Neuronal stem cell (in vitro differentiated cells): ENCODE measurements at regions not wholly inside any gene's neighbourhood (a gene's known extent, or its start where the extent isn't known, plus 50 kb on each side); places are given as distances from the start of the nearest gene placed in this dataset.

Experiments used
- DNase-seq: peaks from one replicate; pipeline ENCODE4 v3.0.0-alpha.2; 2013; ENCODE audit warnings: low spot score
- H2AFZ ChIP-seq: one replicate; pipeline ENCODE4 v1.6.1; 2013; ENCODE audit warnings: mild to moderate bottlenecking, low read length, inconsistent platforms
- H2AK5ac ChIP-seq: 2 replicates; pipeline ENCODE4 v1.6.1; 2013; ENCODE audit warnings: low read depth, mild to moderate bottlenecking, inconsistent platforms, low read length, moderate library complexity, mixed read lengths
- H2BK120ac ChIP-seq: 2 replicates; pipeline ENCODE4 v1.6.1; 2013; ENCODE audit warnings: low read depth, mild to moderate bottlenecking, inconsistent platforms, low read length, moderate library complexity, mixed read lengths
- H2BK12ac ChIP-seq: one replicate; pipeline ENCODE4 v1.6.1; 2013; ENCODE audit warnings: low read length, inconsistent platforms
- H2BK15ac ChIP-seq: 2 replicates; pipeline ENCODE4 v1.6.1; 2013; ENCODE audit warnings: mild to moderate bottlenecking, low read length, inconsistent platforms, mixed read lengths
- H2BK5ac ChIP-seq: one replicate; pipeline ENCODE4 v1.6.1; 2013; ENCODE audit warnings: inconsistent platforms, mild to moderate bottlenecking, low read length, moderate library complexity
- H3K14ac ChIP-seq: one replicate; pipeline ENCODE4 v1.6.1; 2013; ENCODE audit warnings: low read length, inconsistent platforms
- H3K18ac ChIP-seq: 2 replicates; pipeline ENCODE4 v1.6.1; 2013; ENCODE audit warnings: low read length, inconsistent platforms
- H3K23ac ChIP-seq: 2 replicates; pipeline ENCODE4 v1.6.1; 2013; ENCODE audit warnings: low read depth, mild to moderate bottlenecking, mixed read lengths, low read length, inconsistent platforms; ENCODE audit not compliant: poor library complexity
- H3K27ac ChIP-seq: replicated peaks from 3 replicates; pipeline ENCODE4 v1.5.1; 2013; ENCODE audit warnings: low read length, inconsistent platforms
- H3K27me3 ChIP-seq, 3 experiments: 2 replicates each; pipeline ENCODE4 v1.6.1; 2013; ENCODE audit warnings: low read length in 3 of 3, mild to moderate bottlenecking in 2 of 3, inconsistent platforms in 1 of 3, low read depth in 1 of 3, mixed read lengths in 1 of 3, moderate library complexity in 1 of 3; ENCODE audit not compliant: control insufficient read depth in 3 of 3, insufficient read depth in 3 of 3
- H3K36me3 ChIP-seq, 2 donors: replicated peaks in 1 of 2; 2 replicates each; pipeline ENCODE4 v1.6.1; 2013; ENCODE audit warnings: low read length in 2 of 2; ENCODE audit not compliant: control insufficient read depth in 2 of 2, insufficient read depth in 2 of 2
- H3K4ac ChIP-seq: 2 replicates; pipeline ENCODE4 v1.6.1; 2013; ENCODE audit warnings: inconsistent platforms, mild to moderate bottlenecking, low read length, moderate library complexity
- H3K4me1 ChIP-seq, 2 donors: 1 replicate in 1 of 2; 2 replicates in 1 of 2; pipeline ENCODE4 v1.6.1; 2013; ENCODE audit warnings: low read length in 2 of 2, low read depth in 1 of 2; ENCODE audit not compliant: control insufficient read depth in 2 of 2, insufficient read depth in 1 of 2
- H3K4me2 ChIP-seq: one replicate; pipeline ENCODE4 v1.6.1; 2013; ENCODE audit warnings: mild to moderate bottlenecking, low read length, inconsistent platforms; ENCODE audit not compliant: insufficient read depth, poor library complexity, severe bottlenecking
- H3K4me3 ChIP-seq, 2 donors: 2 replicates each; pipeline ENCODE4 v1.5.1; 2013; ENCODE audit warnings: low read length in 2 of 2, mild to moderate bottlenecking in 2 of 2, inconsistent platforms in 1 of 2, moderate library complexity in 1 of 2
- H3K79me1 ChIP-seq: one replicate; pipeline ENCODE4 v1.6.1; 2013; ENCODE audit warnings: low read depth, mild to moderate bottlenecking, inconsistent platforms, low read length, moderate library complexity
- H3K9ac ChIP-seq: one replicate; pipeline ENCODE4 v1.6.1; 2013; ENCODE audit warnings: mild to moderate bottlenecking, low read depth, low read length, inconsistent platforms; ENCODE audit not compliant: poor library complexity
- H3K9me3 ChIP-seq, 2 donors: replicated peaks in 1 of 2; 2 replicates each; pipeline versions ENCODE3 to v1.6.1; 2013; ENCODE audit warnings: low read length in 2 of 2, mild to moderate bottlenecking in 2 of 2, inconsistent platforms in 1 of 2, low read depth in 1 of 2, mixed read lengths in 1 of 2, moderate library complexity in 1 of 2; ENCODE audit not compliant: control insufficient read depth in 2 of 2, insufficient read depth in 1 of 2
- H4K8ac ChIP-seq: one replicate; pipeline ENCODE4 v1.6.1; 2013; ENCODE audit warnings: low read depth, mild to moderate bottlenecking, inconsistent platforms, low read length, moderate library complexity
- H4K91ac ChIP-seq: one replicate; pipeline ENCODE4 v1.6.1; 2013; ENCODE audit warnings: low read length, low read depth, mild to moderate bottlenecking, inconsistent platforms; ENCODE audit not compliant: poor library complexity
- WGBS, 2 donors: extraction: QIAGEN DNeasy Blood & Tissue Kit; methylation state at CpG; one replicate each; pipeline ENCODE4 v1.1.7; 2013; ENCODE audit warnings: missing lambda C conversion rate in 2 of 2, mixed read lengths in 1 of 2; ENCODE audit not compliant: insufficient read length in 2 of 2, insufficient replicate concordance in 1 of 2; ENCODE audit errors: extremely low coverage in 2 of 2; 5-methylcytosine and 5-hydroxymethylcytosine counted together

DNA sequence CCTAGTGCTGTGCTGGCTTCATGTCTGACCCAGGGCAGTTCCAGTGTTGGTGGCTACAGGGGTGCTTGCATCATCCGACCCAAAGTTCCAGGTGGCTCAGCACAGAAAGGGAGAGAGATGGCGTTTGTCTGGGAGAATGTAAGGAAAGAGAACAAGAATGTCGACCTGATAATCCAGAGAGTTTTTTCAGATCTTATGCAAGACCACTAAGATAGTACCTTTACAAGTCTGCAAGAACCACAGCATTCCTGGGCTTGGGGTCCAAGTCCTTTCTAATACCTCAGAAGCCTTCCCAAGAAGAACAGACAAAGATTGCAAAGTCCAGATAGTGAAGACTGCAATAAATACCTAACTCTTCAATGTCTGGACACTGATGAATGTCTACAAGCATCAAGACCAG, 363.0 kb upstream of the TOM1L1 start:
- no peaks in the 10 kb centered on the region for H3K27me3 ChIP-seq
- no peak overlapping the region for H3K4ac ChIP-seq
- no peak overlapping the region for H2BK15ac ChIP-seq
- no peak overlapping the region for H4K91ac ChIP-seq
- no peak overlapping the region for H2AK5ac ChIP-seq
- H3K4me2 ChIP-seq = no peak overlapping the region
- H3K4me3 ChIP-seq = no peak overlapping the region
- no peak overlapping the region for H2BK120ac ChIP-seq
- no peaks in the 10 kb centered on the region for H3K36me3 ChIP-seq
- H3K9ac ChIP-seq = no peak overlapping the region
- no CpG with 5 or more reads among the region's 3 CpGs for WGBS, 2 donors
- H2AFZ ChIP-seq = no peak overlapping the region
- peak overlapping the region; percentile 38 for H3K14ac ChIP-seq
- no peak overlapping the region for H2BK5ac ChIP-seq
- no peaks in the 10 kb centered on the region for H3K4me1 ChIP-seq
- no peak for DNase-seq
- no peaks in the 10 kb centered on the region for H3K79me1 ChIP-seq
- H2BK12ac ChIP-seq = no peak overlapping the region
- H3K18ac ChIP-seq = peak overlapping the region; percentile 76
- no peak overlapping the region for H3K23ac ChIP-seq
- no peak overlapping the region for H4K8ac ChIP-seq
- no peak overlapping the region for H3K27ac ChIP-seq
- no peaks in the 10 kb centered on the region for H3K9me3 ChIP-seq

DNA sequence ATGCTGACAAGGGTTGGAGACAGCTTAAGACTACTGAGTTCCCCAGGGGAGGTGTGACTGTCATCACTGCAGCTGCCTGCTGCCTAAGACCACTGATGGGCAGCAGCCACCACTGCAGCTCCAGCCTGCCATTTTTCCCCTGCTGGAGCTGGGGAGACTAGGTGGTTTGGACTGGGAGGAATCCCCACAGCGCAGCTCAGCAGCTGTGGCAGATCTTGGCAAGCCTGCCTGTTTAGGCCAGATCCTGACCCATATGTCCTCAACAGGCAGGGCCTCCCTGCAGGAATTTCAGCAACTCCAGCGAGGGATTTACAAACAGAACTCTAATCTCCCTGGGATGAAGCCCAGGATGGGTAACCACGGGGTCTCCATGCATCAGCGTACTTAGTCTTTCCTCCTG, 356.4 kb upstream of the TOM1L1 start:
- Histone ChIP-seq H3K9me3 (no peaks in the 10 kb centered on the region), H3K4me2 (no peak overlapping the region), H3K79me1 (no peaks in the 10 kb centered on the region), H3K9ac (no peak overlapping the region), H3K18ac (no peak overlapping the region), H3K4me1 (no peaks in the 10 kb centered on the region), H4K91ac (no peak overlapping the region), H4K8ac (no peak overlapping the region), H3K4me3 (no peak overlapping the region), H3K14ac (no peak overlapping the region), H3K27ac (no peak overlapping the region), H2BK12ac (no peak overlapping the region), H3K36me3 (no peaks in the 10 kb centered on the region), H2AK5ac (no peak overlapping the region), H2AFZ (no peak overlapping the region), H2BK5ac (no peak overlapping the region), H3K4ac (no peak overlapping the region), H3K27me3 (no peaks in the 10 kb centered on the region), H3K23ac (no peak overlapping the region), H2BK15ac (no peak overlapping the region), H2BK120ac (no peak overlapping the region)
- no CpG with 5 or more reads among the region's 4 CpGs for WGBS, 2 donors
- DNase-seq = no peak

DNA sequence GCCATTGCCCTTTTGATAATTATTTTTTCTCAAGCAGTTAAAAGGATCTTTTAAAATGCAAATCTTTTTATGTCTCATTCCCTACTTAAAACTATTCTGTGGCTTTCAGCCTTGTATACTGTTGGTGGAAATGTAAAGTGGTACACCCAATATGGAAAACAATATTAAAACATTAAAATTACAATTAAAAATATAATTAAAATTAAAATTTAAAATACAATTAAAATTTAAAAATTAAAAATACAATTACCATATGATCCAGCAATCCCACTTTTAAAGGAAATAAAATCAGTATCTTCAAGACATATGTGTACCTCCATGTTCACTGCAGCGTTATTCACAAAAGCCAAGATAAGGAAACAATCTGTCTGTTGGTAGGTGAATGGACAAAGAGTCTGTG, 340.8 kb upstream of the TOM1L1 start:
- no peak overlapping the region for H2BK15ac ChIP-seq
- no peaks in the 10 kb centered on the region for H3K27me3 ChIP-seq
- H4K91ac ChIP-seq = no peak overlapping the region
- no peak overlapping the region for H2BK120ac ChIP-seq
- no peak overlapping the region for H2BK12ac ChIP-seq
- H2BK5ac ChIP-seq = no peak overlapping the region
- no peaks in the 10 kb centered on the region for H3K9me3 ChIP-seq
- no peak overlapping the region for H2AFZ ChIP-seq
- H3K79me1 ChIP-seq = no peaks in the 10 kb centered on the region
- no peak overlapping the region for H2AK5ac ChIP-seq
- no peak overlapping the region for H3K9ac ChIP-seq
- H4K8ac ChIP-seq = no peak overlapping the region
- no peaks in the 10 kb centered on the region for H3K4me1 ChIP-seq
- H3K18ac ChIP-seq = no peak overlapping the region
- no peak overlapping the region for H3K14ac ChIP-seq
- no peak overlapping the region for H3K27ac ChIP-seq
- H3K4me2 ChIP-seq = no peak overlapping the region
- no CpG with 5 or more reads among the region's 1 CpG for WGBS, 2 donors
- H3K4ac ChIP-seq = no peak overlapping the region
- no peak overlapping the region for H3K23ac ChIP-seq
- DNase-seq = no peak
- no peaks in the 10 kb centered on the region for H3K36me3 ChIP-seq
- no peak overlapping the region for H3K4me3 ChIP-seq

DNA sequence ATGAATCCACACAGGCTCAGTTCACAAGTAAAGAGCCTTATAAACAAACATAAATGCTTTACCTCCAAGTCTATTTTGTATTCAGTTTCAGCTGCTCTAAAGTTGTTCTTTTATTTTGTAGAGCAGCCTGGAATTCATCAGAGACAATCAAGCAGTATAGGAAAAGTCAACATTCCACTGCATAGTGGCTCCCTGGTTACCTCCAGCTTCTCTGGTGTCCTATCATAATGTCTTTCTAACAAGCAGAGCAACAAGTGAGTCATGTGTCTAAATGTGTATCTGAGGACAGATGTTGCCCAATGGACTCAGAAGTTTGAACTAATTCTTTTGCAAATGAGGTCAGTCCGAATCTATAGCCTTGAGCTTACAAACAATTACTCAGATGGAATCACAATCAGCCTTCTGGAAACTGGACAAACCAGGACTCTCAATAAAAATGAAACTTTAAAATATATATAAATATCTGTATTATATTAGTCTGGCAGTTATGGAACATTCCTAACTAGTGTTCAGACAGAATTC, 292.0 kb upstream of the TOM1L1 start:
- H3K27me3 ChIP-seq = no peaks in the 10 kb centered on the region
- H3K4me2 ChIP-seq = no peak overlapping the region
- H2BK120ac ChIP-seq = no peak overlapping the region
- H3K18ac ChIP-seq = no peak overlapping the region
- DNase-seq = no peak
- no peak overlapping the region for H3K9ac ChIP-seq
- WGBS, 2 donors = no CpG with 5 or more reads among the region's 1 CpG
- no peak overlapping the region for H3K23ac ChIP-seq
- H3K27ac ChIP-seq = no peak overlapping the region
- H3K14ac ChIP-seq = no peak overlapping the region
- no peak overlapping the region for H2BK5ac ChIP-seq
- peaks cover 0 to 1% of the 10 kb centered on the region in 2 donors for H3K36me3 ChIP-seq
- no peak overlapping the region for H4K91ac ChIP-seq
- no peaks in the 10 kb centered on the region for H3K4me1 ChIP-seq
- H2BK15ac ChIP-seq = no peak overlapping the region
- no peak overlapping the region for H2AK5ac ChIP-seq
- H4K8ac ChIP-seq = no peak overlapping the region
- no peak overlapping the region for H3K4me3 ChIP-seq
- no peaks in the 10 kb centered on the region for H3K79me1 ChIP-seq
- H3K9me3 ChIP-seq = peaks cover 0 to 6% of the 10 kb centered on the region in 2 donors
- H2BK12ac ChIP-seq = no peak overlapping the region
- H2AFZ ChIP-seq = no peak overlapping the region
- H3K4ac ChIP-seq = no peak overlapping the region
